HG03175 (cell line): ENCODE measurements at regions not wholly inside any gene's neighbourhood (a gene's known extent, or its start where the extent isn't known, plus 50 kb on each side); places are given as distances from the start of the nearest gene placed in this dataset.

ENCODE experiments used
- ATAC-seq: cut with Tn5 transposase; IDR thresholded peaks from one replicate; pipeline ENCODE4 v1.9.1; 2021; ENCODE audit warnings: mild to moderate bottlenecking, moderate library complexity; ENCODE audit not compliant: unreplicated experiment

DNA sequence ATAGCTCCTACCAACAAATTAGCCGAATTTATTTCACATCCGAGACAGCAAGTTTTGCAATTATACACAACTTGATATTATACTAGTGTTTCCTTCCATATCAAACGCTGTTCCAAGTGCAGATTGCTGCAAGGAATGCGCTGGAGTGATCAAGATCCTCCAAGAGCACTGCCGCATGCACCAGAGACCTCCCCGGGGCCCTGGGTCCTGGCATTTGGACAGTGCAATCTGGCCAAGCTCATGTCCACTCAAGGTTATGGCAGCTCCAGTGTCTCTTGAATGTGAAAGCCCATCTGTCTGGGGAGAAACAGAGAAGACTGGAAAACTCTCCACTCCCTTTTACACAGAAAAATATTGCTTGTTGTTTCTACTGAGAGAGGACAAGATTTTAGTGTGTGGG is 111.9 kb downstream of the HSPH1 start:
- no peak for ATAC-seq

DNA sequence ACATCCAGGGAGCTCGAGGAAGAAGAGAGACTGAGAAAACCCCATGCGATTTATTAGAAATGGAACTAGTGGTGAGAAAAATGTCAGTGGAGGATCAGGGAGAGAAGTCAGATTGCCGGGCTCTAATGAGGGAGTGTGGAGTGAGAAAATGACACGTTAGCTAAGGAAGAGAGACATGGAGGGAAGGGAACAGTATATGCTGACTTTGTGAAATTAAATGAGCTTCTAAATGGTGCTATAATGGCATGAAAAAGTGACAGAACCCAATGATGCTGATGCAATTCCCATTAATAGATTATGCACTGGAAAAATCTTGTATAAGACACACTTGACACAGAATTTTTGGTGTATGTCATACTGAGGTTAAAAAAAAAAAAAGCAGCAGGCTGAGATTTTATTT is 112.6 kb downstream of the HSPH1 start:
- ATAC-seq: no peak

GRCh38 chr13:31048521-31048920 is 113.2 kb downstream of the HSPH1 start:
- ATAC-seq: no peak

- ATAC-seq: no peak
Observed at GRCh38 chr13:31046711-31047279, 114.3 kb downstream of the TEX26 start.

DNA sequence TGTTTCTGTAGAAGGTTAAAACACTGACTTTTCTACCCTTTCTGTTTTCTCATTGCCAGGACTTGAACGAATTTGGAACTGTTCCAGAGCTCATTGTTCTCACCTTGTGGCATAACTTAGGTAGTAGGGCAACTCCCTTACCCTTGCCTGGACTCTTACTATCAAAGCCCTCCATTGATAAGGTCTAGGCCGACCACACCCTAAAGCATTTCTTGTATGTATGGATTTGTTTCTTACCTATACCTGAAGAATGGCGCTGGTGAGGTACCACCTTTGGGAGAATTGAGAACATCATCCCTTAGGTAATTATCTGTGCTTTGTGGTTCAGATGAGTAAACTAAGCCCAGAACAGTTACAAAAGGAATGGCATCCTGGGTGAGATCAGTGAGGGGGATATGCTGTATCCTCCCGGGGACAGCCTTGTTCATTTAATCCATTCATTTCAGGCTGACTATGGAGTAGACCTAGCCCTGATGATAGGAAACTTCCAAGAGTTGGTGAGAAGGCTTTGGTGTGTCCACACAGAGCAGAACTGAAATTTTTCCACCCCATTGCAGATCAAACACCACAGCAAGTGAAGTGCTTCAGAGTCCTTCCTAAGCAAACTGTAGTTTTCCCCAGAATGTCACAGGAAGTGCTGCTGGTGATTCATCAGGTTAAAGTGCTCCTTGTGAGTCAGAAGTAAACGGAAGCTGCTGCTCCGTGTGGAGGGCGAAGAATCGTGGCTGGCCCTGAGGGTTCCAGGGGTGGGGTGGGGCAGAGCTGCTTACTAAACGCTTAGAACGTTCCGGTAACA is 113.0 kb downstream of the TEX26 start:
- ATAC-seq: peak; percentile 38

GRCh38 chr13:31044364-31045285 is 112.2 kb downstream of the TEX26 start:
- ATAC-seq: peak; percentile 93

GRCh38 chr13:31043957-31044356 is 111.5 kb downstream of the TEX26 start:
- peak; percentile 10 for ATAC-seq

- ATAC-seq: no peak
Observed at GRCh38 chr13:31042481-31043165, 110.2 kb downstream of the TEX26 start.

DNA sequence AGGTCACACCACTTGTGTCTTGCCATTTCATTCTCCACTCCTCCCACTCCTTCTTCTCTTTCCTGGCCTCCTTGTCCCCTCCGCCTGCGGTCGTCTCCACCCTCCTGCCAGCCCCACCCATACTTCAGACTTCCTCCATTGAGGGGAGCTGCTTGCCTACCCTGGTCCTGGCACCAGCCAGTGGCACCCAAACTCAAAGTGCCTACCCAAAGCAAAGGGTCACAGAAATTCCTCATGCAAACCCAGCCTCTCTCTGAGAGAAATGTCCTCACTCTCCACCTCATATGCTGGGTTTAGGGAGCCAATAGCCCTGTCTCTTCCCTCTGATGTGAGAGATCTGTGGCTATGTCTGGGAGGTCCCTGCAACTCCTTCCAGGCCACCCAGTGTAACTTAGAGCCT is 109.6 kb downstream of the TEX26 start:
- ATAC-seq: no peak

DNA sequence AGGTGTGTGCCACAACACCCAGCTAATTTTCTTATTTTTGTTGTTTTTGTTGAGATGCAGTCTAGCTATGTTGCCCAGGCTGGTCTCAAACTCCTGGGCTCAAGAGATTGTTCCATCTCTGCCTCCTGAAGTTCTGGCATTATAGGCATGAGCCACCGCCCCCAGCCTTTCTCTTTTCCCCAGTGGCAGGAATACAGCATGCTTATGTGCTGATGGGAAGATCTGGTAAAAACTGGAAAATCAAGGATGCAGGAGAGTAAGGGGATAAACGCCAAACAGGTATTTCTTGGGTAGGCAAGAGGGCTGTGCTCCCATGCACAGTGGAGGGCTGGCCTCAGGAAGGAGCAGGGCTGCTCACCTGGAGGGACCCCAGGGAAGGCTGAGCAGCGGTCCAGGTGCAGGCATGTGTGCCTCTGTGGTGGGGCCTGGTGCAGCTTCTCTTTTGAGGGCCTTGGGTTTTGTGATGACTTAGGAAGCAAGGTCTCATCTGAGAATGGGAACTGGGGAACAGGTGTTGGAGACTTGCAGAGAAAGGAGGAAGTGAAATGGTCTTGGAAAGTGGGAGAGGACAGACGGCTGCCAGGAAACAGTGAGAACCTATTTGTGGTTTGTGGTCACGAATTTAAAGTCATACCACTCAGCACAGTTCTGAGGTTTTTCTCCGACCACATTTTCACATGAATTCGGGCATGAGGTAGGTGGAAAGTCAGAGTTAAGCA is 106.5 kb downstream of the TEX26 start:
- peak; percentile 66 for ATAC-seq

- ATAC-seq: no peak
Observed at GRCh38 chr13:31037874-31038500, 105.5 kb downstream of the TEX26 start.

DNA sequence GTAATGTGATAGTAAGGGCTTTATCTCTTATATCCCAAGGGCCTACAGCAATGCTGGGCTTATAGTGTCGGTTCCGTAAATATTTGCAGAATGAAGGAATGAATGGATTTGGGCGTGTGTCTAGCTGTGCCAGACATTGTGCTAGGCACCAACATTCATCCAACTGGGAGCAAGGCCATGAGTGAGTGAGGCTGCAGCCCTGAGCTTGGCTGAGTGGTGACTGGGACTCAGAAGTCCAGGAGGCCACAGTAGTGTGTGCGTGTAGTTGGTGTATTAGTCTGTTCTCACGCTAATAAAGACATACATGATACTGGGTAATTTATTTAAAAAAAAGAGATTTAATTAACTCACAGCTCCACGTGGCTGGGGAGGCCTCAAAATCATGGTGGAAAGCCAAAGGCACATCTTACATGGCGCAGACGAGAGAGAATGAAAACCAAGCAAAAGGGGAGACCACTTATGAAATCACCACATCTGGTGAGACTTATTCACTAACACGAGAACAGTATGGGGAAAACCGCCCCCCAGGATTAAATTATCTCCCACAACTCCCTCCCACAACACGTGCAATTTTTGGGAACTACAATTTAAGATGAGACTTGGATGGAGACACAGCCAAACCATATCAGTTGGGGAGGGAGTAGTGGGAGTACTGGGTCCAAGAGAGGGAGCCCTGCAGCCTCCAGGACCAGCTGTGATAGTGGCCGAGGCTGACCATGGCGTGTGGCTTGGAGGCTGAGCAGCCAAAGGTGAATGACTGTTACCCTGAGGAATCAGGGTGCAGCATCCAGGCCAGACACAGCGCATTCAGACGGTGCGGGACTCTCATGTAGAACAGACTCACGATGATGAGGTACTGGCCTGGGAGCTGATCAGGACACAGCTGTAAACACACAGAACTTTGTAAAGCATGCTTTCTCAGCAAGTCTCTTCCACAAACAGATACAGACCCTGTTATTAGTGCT is 104.6 kb downstream of the TEX26 start:
- no peak for ATAC-seq

DNA sequence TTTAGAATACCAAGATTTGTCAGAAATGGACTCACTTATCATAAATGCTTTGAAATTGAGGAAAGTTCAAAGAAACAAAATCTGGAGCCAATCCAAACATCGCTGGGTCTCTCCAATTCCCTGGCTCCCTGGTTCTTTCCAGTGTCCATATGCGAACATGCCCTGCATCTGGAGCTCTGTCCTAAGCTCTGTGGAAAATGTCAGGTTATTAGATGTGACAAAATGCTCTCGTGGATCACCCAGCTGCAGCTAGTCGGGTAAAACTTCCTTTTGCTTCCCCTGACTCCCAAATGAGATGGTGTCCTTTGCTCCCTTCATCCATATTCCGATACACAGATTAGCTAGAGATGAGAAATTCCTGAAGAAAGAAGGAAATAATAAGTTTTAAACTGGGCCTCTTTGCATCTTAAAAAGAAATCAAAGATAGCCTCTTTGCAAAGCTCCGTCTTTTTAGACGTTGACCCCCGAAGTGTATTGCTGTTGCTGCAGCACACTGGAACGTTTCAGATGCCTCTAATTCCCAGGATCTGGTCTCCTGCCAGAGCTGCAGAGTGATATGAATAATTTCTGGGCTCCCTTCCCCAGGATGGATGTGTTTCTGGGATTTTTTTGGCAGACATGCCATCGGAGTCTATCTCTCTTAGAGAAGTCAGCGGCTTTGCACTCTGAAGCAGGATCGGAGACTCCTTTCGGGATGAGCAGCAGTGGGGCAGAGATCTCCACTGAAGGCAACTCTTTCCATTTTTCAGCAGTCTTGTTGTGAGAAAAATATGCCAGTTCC is 102.9 kb downstream of the TEX26 start:
- no peak for ATAC-seq

GRCh38 chr13:31032528-31033113 is 100.2 kb downstream of the TEX26 start:
- ATAC-seq: no peak

DNA sequence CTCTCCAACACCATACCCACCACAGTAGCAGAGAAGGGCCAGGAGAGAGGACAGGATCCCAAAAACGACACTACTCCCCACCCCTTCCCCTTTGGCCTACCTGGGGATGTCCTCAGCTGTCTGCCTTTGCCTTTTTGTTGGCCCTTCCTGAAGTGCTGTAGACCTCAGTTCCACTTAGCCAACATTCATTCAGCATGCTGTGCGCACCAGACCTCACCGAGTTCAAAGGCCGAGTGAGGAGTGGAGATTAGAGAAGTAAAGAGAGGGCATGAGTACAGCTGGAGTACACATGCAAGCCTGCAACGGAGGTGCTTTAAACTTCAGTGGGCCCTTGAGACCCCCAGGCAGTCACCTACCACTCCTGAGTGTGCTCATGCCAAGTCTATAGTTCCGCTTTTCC is 99.0 kb downstream of the TEX26 start:
- no peak for ATAC-seq

DNA sequence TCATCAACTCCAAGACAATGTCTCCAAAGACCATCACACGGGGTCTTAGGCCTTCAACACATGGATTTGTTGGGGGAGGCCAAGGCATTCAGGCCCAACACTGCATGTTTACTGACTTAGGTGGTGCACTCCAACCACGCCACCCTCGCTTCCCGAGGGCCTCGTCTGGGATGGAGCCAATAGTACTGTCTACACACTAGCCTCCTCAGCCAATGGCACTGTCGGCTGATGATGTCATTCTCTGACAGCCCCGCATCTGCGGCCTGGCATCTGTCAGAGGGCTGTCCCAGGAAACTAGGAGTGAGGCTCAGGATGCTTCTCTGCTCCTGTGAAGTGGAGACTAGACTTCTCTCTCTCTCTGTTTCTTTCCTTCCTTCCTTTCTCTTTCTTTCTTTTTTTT is 96.6 kb downstream of the TEX26 start:
- ATAC-seq: no peak

GRCh38 chr13:31027136-31027535 is 94.7 kb downstream of the TEX26 start:
- no peak for ATAC-seq
